Spleen (tissue), 7 donors: ENCODE measurements at regions not wholly inside any gene's neighbourhood (a gene's known extent, or its start where the extent isn't known, plus 50 kb on each side); places are given as distances from the start of the nearest gene placed in this dataset.

Experiments used
- POLR2AphosphoS5 ChIP-seq, 3 donors: sonication (generic); formaldehyde crosslinking; IDR thresholded peaks; one replicate each; pipeline ENCODE4 v1.5.1; 2017; ENCODE audit warnings: antibody characterized with exemption in 3 of 3
- TF ChIP-seq, protein P1 (sequence below), 11 experiments: fragments of 200-600 bp in 7 of 11; fragments of 450-650 bp in 4 of 11; sonication (generic) in 4 of 11; IDR thresholded peaks in 8 of 11; conservative IDR thresholded peaks in 3 of 11; 1 replicate in 7 of 11; 2 replicates in 4 of 11; pipeline versions ENCODE4 v1.4.0 to v1.8.0; 2016 to 2021; ENCODE audit warnings: antibody characterized with exemption in 11 of 11, inconsistent platforms in 4 of 11, mild to moderate bottlenecking in 1 of 11
- donor health status: DM: no; HTN: no; CAD: no; lungs with moderate emphysema.
- donor health status: DM: no; HTN: no; CAD: no.
- donor health status: DM: no; HTN: no; CAD: no.

GRCh38 chr1:209434066-209434465 is 149.4 kb upstream of the CAMK1G start:
- TF ChIP-seq, protein P1, sequence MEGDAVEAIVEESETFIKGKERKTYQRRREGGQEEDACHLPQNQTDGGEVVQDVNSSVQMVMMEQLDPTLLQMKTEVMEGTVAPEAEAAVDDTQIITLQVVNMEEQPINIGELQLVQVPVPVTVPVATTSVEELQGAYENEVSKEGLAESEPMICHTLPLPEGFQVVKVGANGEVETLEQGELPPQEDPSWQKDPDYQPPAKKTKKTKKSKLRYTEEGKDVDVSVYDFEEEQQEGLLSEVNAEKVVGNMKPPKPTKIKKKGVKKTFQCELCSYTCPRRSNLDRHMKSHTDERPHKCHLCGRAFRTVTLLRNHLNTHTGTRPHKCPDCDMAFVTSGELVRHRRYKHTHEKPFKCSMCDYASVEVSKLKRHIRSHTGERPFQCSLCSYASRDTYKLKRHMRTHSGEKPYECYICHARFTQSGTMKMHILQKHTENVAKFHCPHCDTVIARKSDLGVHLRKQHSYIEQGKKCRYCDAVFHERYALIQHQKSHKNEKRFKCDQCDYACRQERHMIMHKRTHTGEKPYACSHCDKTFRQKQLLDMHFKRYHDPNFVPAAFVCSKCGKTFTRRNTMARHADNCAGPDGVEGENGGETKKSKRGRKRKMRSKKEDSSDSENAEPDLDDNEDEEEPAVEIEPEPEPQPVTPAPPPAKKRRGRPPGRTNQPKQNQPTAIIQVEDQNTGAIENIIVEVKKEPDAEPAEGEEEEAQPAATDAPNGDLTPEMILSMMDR (IDR thresholded peaks at IDR 0.05 in 8 of 11, conservative IDR thresholded peaks at IDR 0.05 in 3 of 11): no peak
- no peak for TF ChIP-seq POLR2AphosphoS5 (IDR thresholded peaks at IDR 0.05)
